Fibroblast of skin of right quadriceps (primary cell): ENCODE measurements at regions not wholly inside any gene's neighbourhood (a gene's known extent, or its start where the extent isn't known, plus 50 kb on each side); places are given as distances from the start of the nearest gene placed in this dataset.

Source experiments
- DNase-seq: peaks from one replicate; pipeline ENCODE4 v3.0.0-alpha.2; 2013

GRCh38 chrX:125006704-125007103 is 313.0 kb upstream of the TEX13C start:
- DNase-seq, result no peak

GRCh38 chrX:125012585-125012984 is 307.1 kb upstream of the TEX13C start:
- DNase-seq, result no peak

GRCh38 chrX:125029131-125029530 is 290.5 kb upstream of the TEX13C start:
- DNase-seq, result no peak
